Ishikawa (cell line): ENCODE measurements at regions not wholly inside any gene's neighbourhood (a gene's known extent, or its start where the extent isn't known, plus 50 kb on each side); places are given as distances from the start of the nearest gene placed in this dataset.

ENCODE experiments used
- CEBPB ChIP-seq: IDR thresholded peaks from 2 replicates; pipeline ENCODE4 v1.6.1; 2012
- CREB1 ChIP-seq: IDR thresholded peaks from 2 replicates; pipeline ENCODE4 v1.6.1; 2012; ENCODE audit warnings: low read depth
- EGR1 ChIP-seq: IDR thresholded peaks from 2 replicates; pipeline ENCODE4 v1.6.1; 2012
- EP300 ChIP-seq: IDR thresholded peaks from 2 replicates; pipeline ENCODE4 v1.6.1; 2012; ENCODE audit warnings: borderline replicate concordance
- FOXM1 ChIP-seq: IDR thresholded peaks from 2 replicates; pipeline ENCODE4 v1.6.1; 2012; ENCODE audit warnings: low read depth, borderline replicate concordance
- MAX ChIP-seq: IDR thresholded peaks from 2 replicates; pipeline ENCODE4 v1.6.1; 2012
- NFIC ChIP-seq: IDR thresholded peaks from 2 replicates; pipeline ENCODE4 v1.6.1; 2012
- RAD21 ChIP-seq: IDR thresholded peaks from 2 replicates; pipeline ENCODE4 v1.6.1; 2012; ENCODE audit warnings: low read depth
- TAF1 ChIP-seq: IDR thresholded peaks from 2 replicates; pipeline ENCODE4 v1.6.1; 2012; ENCODE audit warnings: low read depth, mild to moderate bottlenecking
- TCF12 ChIP-seq: IDR thresholded peaks from 2 replicates; pipeline ENCODE4 v1.6.1; 2012; ENCODE audit warnings: low read depth
- USF1 ChIP-seq: IDR thresholded peaks from 2 replicates; pipeline ENCODE4 v1.6.1; 2012
- YY1 ChIP-seq: IDR thresholded peaks from 2 replicates; pipeline ENCODE4 v1.6.1; 2012; ENCODE audit warnings: low read depth
- ZBTB7A ChIP-seq: IDR thresholded peaks from 2 replicates; pipeline ENCODE4 v1.6.1; 2012; ENCODE audit warnings: low read depth
- TF ChIP-seq, protein P1 (sequence below): IDR thresholded peaks from 2 replicates; pipeline ENCODE4 v1.6.1; 2012; ENCODE audit warnings: low read depth, mild to moderate bottlenecking

DNA sequence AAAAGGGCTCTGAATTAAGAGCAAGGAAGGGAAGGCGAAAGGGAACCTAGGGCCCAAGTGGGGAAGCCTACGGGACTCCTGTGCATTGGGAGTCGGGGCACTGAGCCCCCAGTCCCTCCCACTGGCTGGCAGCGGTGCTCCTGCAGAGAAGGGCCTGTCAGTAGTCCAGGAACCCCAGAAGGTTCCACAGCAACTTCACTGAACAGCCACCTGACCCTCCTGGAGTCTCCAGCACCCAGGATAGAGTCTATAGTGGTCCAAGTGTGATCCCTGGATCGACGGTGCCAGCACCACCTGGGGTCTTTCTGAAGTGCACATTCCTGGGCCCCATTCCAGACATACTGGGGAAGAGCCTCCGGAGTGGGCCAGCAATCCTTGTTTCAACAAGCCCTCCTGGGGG, 100.0 kb upstream of the B3GAT1 start:
- TF ChIP-seq EP300, result no peak
- no peak for TF ChIP-seq YY1
- no peak for TF ChIP-seq FOXM1
- no peak for TF ChIP-seq CEBPB
- TF ChIP-seq USF1, result no peak
- TF ChIP-seq CREB1, result no peak
- no peak for TF ChIP-seq ZBTB7A
- no peak for TF ChIP-seq EGR1
- no peak for TF ChIP-seq MAX
- no peak for TF ChIP-seq RAD21
- TF ChIP-seq TCF12, result no peak
- TF ChIP-seq, protein P1, sequence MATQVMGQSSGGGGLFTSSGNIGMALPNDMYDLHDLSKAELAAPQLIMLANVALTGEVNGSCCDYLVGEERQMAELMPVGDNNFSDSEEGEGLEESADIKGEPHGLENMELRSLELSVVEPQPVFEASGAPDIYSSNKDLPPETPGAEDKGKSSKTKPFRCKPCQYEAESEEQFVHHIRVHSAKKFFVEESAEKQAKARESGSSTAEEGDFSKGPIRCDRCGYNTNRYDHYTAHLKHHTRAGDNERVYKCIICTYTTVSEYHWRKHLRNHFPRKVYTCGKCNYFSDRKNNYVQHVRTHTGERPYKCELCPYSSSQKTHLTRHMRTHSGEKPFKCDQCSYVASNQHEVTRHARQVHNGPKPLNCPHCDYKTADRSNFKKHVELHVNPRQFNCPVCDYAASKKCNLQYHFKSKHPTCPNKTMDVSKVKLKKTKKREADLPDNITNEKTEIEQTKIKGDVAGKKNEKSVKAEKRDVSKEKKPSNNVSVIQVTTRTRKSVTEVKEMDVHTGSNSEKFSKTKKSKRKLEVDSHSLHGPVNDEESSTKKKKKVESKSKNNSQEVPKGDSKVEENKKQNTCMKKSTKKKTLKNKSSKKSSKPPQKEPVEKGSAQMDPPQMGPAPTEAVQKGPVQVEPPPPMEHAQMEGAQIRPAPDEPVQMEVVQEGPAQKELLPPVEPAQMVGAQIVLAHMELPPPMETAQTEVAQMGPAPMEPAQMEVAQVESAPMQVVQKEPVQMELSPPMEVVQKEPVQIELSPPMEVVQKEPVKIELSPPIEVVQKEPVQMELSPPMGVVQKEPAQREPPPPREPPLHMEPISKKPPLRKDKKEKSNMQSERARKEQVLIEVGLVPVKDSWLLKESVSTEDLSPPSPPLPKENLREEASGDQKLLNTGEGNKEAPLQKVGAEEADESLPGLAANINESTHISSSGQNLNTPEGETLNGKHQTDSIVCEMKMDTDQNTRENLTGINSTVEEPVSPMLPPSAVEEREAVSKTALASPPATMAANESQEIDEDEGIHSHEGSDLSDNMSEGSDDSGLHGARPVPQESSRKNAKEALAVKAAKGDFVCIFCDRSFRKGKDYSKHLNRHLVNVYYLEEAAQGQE, result no peak
- TF ChIP-seq TAF1, result no peak
- TF ChIP-seq NFIC, result no peak
